Lower leg skin (tissue), 4 donors: ENCODE measurements at regions not wholly inside any gene's neighbourhood (a gene's known extent, or its start where the extent isn't known, plus 50 kb on each side); places are given as distances from the start of the nearest gene placed in this dataset.

Experiments used
- DNase-seq, 2 donors: peaks; one replicate each; pipeline ENCODE4 v3.0.0-alpha.2; 2019; ENCODE audit warnings: low spot score in 2 of 2
- H3K4me3 ChIP-seq: fragments of 200-600 bp; sonication (generic); 2 replicates; pipeline ENCODE4 v1.5.1; 2017; ENCODE audit warnings: mild to moderate bottlenecking, low read depth; ENCODE audit not compliant: poor library complexity, severe bottlenecking
- CTCF ChIP-seq, 3 donors: fragments of 450-650 bp; IDR thresholded peaks; one replicate each; pipeline ENCODE4 v1.5.1; 2016; ENCODE audit warnings: antibody characterized with exemption in 3 of 3, mild to moderate bottlenecking in 3 of 3, moderate library complexity in 2 of 3
- POLR2A ChIP-seq, 2 donors: fragments of 450-650 bp; IDR thresholded peaks; one replicate each; pipeline ENCODE4 v1.6.1; 2016 to 2017; ENCODE audit warnings: antibody characterized with exemption in 2 of 2, mild to moderate bottlenecking in 1 of 2, moderate library complexity in 1 of 2
- WGBS, 2 donors: methylation state at CpG; one replicate each; pipeline ENCODE4 v1.1.5; 2018; 5-methylcytosine and 5-hydroxymethylcytosine counted together
- intact Hi-C: fragments of 100-400 bp; cut with DNase I; formaldehyde crosslinking; loops from one replicate; pipeline ENCODE4 v1.15.0; 2023; ENCODE audit warnings: low total_unique reads

- H3K4me3 ChIP-seq = no peak overlapping the region
- no peak for DNase-seq
- intact Hi-C loops = no loop called here
- 48 to 74% methylated on average over 2 of the region's 2 CpGs for WGBS, 2 donors
- TF ChIP-seq CTCF (IDR thresholded peaks at IDR 0.05) (no peak), POLR2A (IDR thresholded peaks at IDR 0.05) (no peak)
Measured at GRCh38 chr16:73746554-73746953, 550.1 kb upstream of the PSMD7 start.

GRCh38 chr16:73743665-73744496, 552.7 kb upstream of the PSMD7 start:
- intact Hi-C loops = no loop called here
- no peak overlapping the region for H3K4me3 ChIP-seq
- DNase-seq = no peak
- 69 to 78% methylated on average over 11 of the region's 11 CpGs for WGBS, 2 donors
- TF ChIP-seq POLR2A (IDR thresholded peaks at IDR 0.05) (no peak), CTCF (IDR thresholded peaks at IDR 0.05) (no peak)

GRCh38 chr16:73739049-73739769, 557.4 kb upstream of the PSMD7 start:
- intact Hi-C loops = no loop called here
- DNase-seq = no peak
- TF ChIP-seq CTCF (IDR thresholded peaks at IDR 0.05) (no peak), POLR2A (IDR thresholded peaks at IDR 0.05) (no peak)
- WGBS, 2 donors = 90 to 94% methylated on average over 4 of the region's 4 CpGs
- no peak overlapping the region for H3K4me3 ChIP-seq

GRCh38 chr16:73738266-73738665, 558.3 kb upstream of the PSMD7 start:
- no peak for TF ChIP-seq POLR2A (IDR thresholded peaks at IDR 0.05)
- TF ChIP-seq CTCF (IDR thresholded peaks at IDR 0.05) = no peak
- no peak for DNase-seq
- H3K4me3 ChIP-seq = no peak overlapping the region
- intact Hi-C loops = no loop called here
- WGBS, 2 donors = 78 to 92% methylated on average over 4 of the region's 4 CpGs

GRCh38 chr16:73737637-73738036, 559.0 kb upstream of the PSMD7 start:
- DNase-seq = no peak
- intact Hi-C loops = no loop called here
- TF ChIP-seq POLR2A (IDR thresholded peaks at IDR 0.05) (no peak), CTCF (IDR thresholded peaks at IDR 0.05) (no peak)
- H3K4me3 ChIP-seq = no peak overlapping the region
- 67 to 68% methylated on average over 3 of the region's 3 CpGs for WGBS, 2 donors
